ENCODE measurements at regions not wholly inside any gene's neighbourhood (a gene's known extent, or its start where the extent isn't known, plus 50 kb on each side); places are given as distances from the start of the nearest gene placed in this dataset.

DNA sequence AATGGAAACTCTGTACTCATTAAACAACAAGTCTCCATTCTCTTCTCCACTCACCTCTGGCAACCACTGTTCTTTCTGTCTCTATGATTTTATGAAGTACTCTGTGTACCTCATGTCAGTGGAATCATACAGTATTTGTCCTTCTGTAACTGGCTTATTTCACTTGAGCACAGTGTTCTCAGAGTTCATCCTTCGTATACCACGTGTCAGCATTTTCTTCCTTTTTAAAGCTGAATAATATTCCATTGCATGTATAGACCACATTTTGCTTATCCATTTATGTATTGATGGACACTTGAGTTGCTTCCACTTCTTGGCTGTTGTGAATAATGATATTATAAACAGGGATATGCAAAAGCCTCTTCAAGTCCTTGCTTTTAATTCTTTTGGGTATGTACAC is 333.0 kb upstream of the ZNF32 start:
- TF ChIP-seq POLR2A (IDR thresholded peaks at IDR 0.05), result no peak
- TF ChIP-seq, protein P1, sequence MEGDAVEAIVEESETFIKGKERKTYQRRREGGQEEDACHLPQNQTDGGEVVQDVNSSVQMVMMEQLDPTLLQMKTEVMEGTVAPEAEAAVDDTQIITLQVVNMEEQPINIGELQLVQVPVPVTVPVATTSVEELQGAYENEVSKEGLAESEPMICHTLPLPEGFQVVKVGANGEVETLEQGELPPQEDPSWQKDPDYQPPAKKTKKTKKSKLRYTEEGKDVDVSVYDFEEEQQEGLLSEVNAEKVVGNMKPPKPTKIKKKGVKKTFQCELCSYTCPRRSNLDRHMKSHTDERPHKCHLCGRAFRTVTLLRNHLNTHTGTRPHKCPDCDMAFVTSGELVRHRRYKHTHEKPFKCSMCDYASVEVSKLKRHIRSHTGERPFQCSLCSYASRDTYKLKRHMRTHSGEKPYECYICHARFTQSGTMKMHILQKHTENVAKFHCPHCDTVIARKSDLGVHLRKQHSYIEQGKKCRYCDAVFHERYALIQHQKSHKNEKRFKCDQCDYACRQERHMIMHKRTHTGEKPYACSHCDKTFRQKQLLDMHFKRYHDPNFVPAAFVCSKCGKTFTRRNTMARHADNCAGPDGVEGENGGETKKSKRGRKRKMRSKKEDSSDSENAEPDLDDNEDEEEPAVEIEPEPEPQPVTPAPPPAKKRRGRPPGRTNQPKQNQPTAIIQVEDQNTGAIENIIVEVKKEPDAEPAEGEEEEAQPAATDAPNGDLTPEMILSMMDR (IDR thresholded peaks at IDR 0.05), result no peak
